CD14-positive monocyte (primary cell): ENCODE measurements at regions not wholly inside any gene's neighbourhood (a gene's known extent, or its start where the extent isn't known, plus 50 kb on each side); places are given as distances from the start of the nearest gene placed in this dataset.

Experiments used
- DNase-seq, 3 donors: peaks; one replicate each; pipeline ENCODE4 v3.0.0-alpha.2; 2011 to 2022
- H2AFZ ChIP-seq: 2 replicates; pipeline ENCODE4 v1.6.0; 2012; ENCODE audit warnings: mild to moderate bottlenecking, low read depth, low read length, inconsistent platforms; ENCODE audit not compliant: insufficient read depth, poor library complexity, severe bottlenecking
- H3K27ac ChIP-seq, 2 donors: 1 replicate in 1 of 2; 2 replicates in 1 of 2; pipeline ENCODE4 v1.5.1; 2012 to 2013; ENCODE audit warnings: low read length in 2 of 2, control low read depth in 1 of 2, inconsistent platforms in 1 of 2, low read depth in 1 of 2, mild to moderate bottlenecking in 1 of 2
- H3K27me3 ChIP-seq, 2 donors: one replicate each; pipeline versions ENCODE4 v1.6.0 to v1.6.1; 2011 to 2013; ENCODE audit warnings: low read length in 2 of 2; ENCODE audit not compliant: control insufficient read depth in 2 of 2, insufficient read depth in 2 of 2
- H3K36me3 ChIP-seq, 2 donors: replicated peaks in 1 of 2; 1 replicate in 1 of 2; 2 replicates in 1 of 2; pipeline versions ENCODE4 v1.5.1 to v1.6.1; 2012 to 2013; ENCODE audit warnings: low read length in 2 of 2, control low read depth in 1 of 2, inconsistent platforms in 1 of 2, mild to moderate bottlenecking in 1 of 2; ENCODE audit not compliant: insufficient read depth in 2 of 2, control insufficient read depth in 1 of 2
- H3K4me1 ChIP-seq, 2 donors: 1 replicate in 1 of 2; 2 replicates in 1 of 2; pipeline versions ENCODE4 v1.5.1 to v1.6.1; 2012 to 2013; ENCODE audit warnings: low read length in 2 of 2, control low read depth in 1 of 2, inconsistent platforms in 1 of 2, mild to moderate bottlenecking in 1 of 2, moderate library complexity in 1 of 2; ENCODE audit not compliant: insufficient read depth in 2 of 2, control insufficient read depth in 1 of 2
- H3K4me2 ChIP-seq: replicated peaks from 2 replicates; pipeline ENCODE3; 2012; ENCODE audit warnings: low read length, moderate library complexity, mild to moderate bottlenecking; ENCODE audit not compliant: poor library complexity, severe bottlenecking; ENCODE audit errors: extremely low read depth
- H3K4me3 ChIP-seq, 3 experiments: fragments of 200-600 bp in 1 of 3; sonication (generic) in 1 of 3; replicated peaks in 1 of 3; 1 replicate in 2 of 3; 2 replicates in 1 of 3; pipeline ENCODE4 v1.5.1; 2011 to 2013; ENCODE audit warnings: low read length in 3 of 3, mild to moderate bottlenecking in 3 of 3, control low read depth in 2 of 3, low read depth in 2 of 3, inconsistent platforms in 1 of 3, moderate library complexity in 1 of 3
- H3K79me2 ChIP-seq: 2 replicates; pipeline ENCODE4 v1.6.0; 2012; ENCODE audit warnings: mild to moderate bottlenecking, control low read depth, inconsistent platforms, low read length, moderate library complexity; ENCODE audit not compliant: insufficient read depth
- H3K9ac ChIP-seq: 2 replicates; pipeline ENCODE4 v1.6.0; 2017; ENCODE audit warnings: low read length, mild to moderate bottlenecking; ENCODE audit not compliant: insufficient read depth, poor library complexity, severe bottlenecking
- H3K9me3 ChIP-seq, 2 donors: replicated peaks in 1 of 2; 1 replicate in 1 of 2; 2 replicates in 1 of 2; pipeline versions ENCODE4 v1.5.1 to v1.6.1; 2012 to 2013; ENCODE audit warnings: low read length in 2 of 2, control low read depth in 1 of 2; ENCODE audit not compliant: control insufficient read depth in 1 of 2, insufficient read depth in 1 of 2
- H4K20me1 ChIP-seq: 2 replicates; pipeline ENCODE4 v1.6.0; 2012; ENCODE audit warnings: mild to moderate bottlenecking, low read length, control low read depth, moderate library complexity; ENCODE audit not compliant: insufficient read depth
- H3K27ac Mint-ChIP-seq, 7 donors: one replicate each; pipeline ENCODE4 v1.8.0; 2020; ENCODE audit warnings: mild to moderate bottlenecking in 7 of 7, mixed read lengths in 7 of 7, moderate library complexity in 6 of 7, inconsistent platforms in 2 of 7
- H3K27me3 Mint-ChIP-seq, 3 donors: one replicate each; pipeline ENCODE4 v1.8.0; 2021 to 2022; ENCODE audit warnings: low read depth in 3 of 3, mild to moderate bottlenecking in 3 of 3, mixed read lengths in 3 of 3, moderate library complexity in 3 of 3, inconsistent platforms in 1 of 3
- H3K36me3 Mint-ChIP-seq, 2 donors: one replicate each; pipeline ENCODE4 v1.8.0; 2020; ENCODE audit warnings: mixed read lengths in 2 of 2, inconsistent platforms in 1 of 2, mild to moderate bottlenecking in 1 of 2
- H3K4me1 Mint-ChIP-seq: one replicate; pipeline ENCODE4 v1.8.0; 2020; ENCODE audit warnings: mild to moderate bottlenecking, mixed read lengths
- H3K4me3 Mint-ChIP-seq, 2 donors: one replicate each; pipeline ENCODE4 v1.8.0; 2020; ENCODE audit warnings: mild to moderate bottlenecking in 2 of 2, mixed read lengths in 2 of 2, moderate library complexity in 1 of 2
- H3K9me3 Mint-ChIP-seq, 7 donors: one replicate each; pipeline ENCODE4 v1.8.0; 2020 to 2022; ENCODE audit warnings: mixed read lengths in 7 of 7, mild to moderate bottlenecking in 6 of 7, moderate library complexity in 6 of 7, inconsistent platforms in 2 of 7
- CTCF ChIP-seq: fragments of 200-600 bp; IDR thresholded peaks from one replicate; pipeline ENCODE4 v1.8.0; 2022; ENCODE audit warnings: antibody characterized with exemption, mild to moderate bottlenecking
- WGBS: methylation state at CpG from one replicate; pipeline ENCODE4 v1.1.5; 2013; ENCODE audit warnings: missing lambda C conversion rate; ENCODE audit not compliant: insufficient coverage; 5-methylcytosine and 5-hydroxymethylcytosine counted together
- intact Hi-C, 2 donors: fragments of 100-400 bp; cut with micrococcal nuclease; formaldehyde crosslinking; loops; one replicate each; pipeline versions ENCODE4 v1.15.0 to v1.15.1; 2023

- intact Hi-C loops = no loop called here
- H3K4me1 Mint-ChIP-seq = peaks cover 26% of the 10 kb centered on the region
Measured at GRCh38 chr13:31890946-31891345, 140.6 kb upstream of the FRY start.

GRCh38 chr13:31891472-31891871 lies 140.1 kb upstream of the FRY start:
- H3K4me1 ChIP-seq = peaks cover 2 to 13% of the 10 kb centered on the region in 2 donors
- H3K27me3 Mint-ChIP-seq = peaks cover 0 to 2% (median 0%) of the 10 kb centered on the region in 3 donors
- no peak for DNase-seq
- intact Hi-C loops = no loop called here
- no peaks in the 10 kb centered on the region for H3K9me3 ChIP-seq
- WGBS = no CpG with 5 or more reads among the region's 2 CpGs
- no peak for TF ChIP-seq CTCF
- H3K36me3 ChIP-seq = no peaks in the 10 kb centered on the region
- H3K79me2 ChIP-seq = peaks cover 6% of the 10 kb centered on the region
- peaks cover 28% of the 10 kb centered on the region for H3K4me1 Mint-ChIP-seq
- H3K4me2 ChIP-seq = no peak overlapping the region
- peaks cover 9% of the 10 kb centered on the region for H4K20me1 ChIP-seq
- no peaks in the 10 kb centered on the region for H3K27me3 ChIP-seq
- no peak overlapping the region for H3K27ac ChIP-seq
- peaks cover 16 to 18% of the 10 kb centered on the region in 2 donors for H3K36me3 Mint-ChIP-seq
- H3K9ac ChIP-seq = no peak overlapping the region
- H2AFZ ChIP-seq = no peak overlapping the region
- H3K4me3 ChIP-seq = no peak overlapping the region
- peak overlapping the region in 1 of 7 donors; percentile 45 for H3K27ac Mint-ChIP-seq
- peaks cover 0 to 4% (median 0%) of the 10 kb centered on the region in 7 donors for H3K9me3 Mint-ChIP-seq
- H3K4me3 Mint-ChIP-seq = no peak overlapping the region

More at GRCh38 chr13:31890946-31891345, 140.6 kb upstream of the FRY start:
- H3K9me3 Mint-ChIP-seq = peaks cover 0 to 4% (median 0%) of the 10 kb centered on the region in 7 donors
- Histone ChIP-seq H3K4me2 (no peak overlapping the region), H3K9ac (no peak overlapping the region), H3K4me1 (peaks cover 3 to 18% of the 10 kb centered on the region in 2 donors), H2AFZ (no peak overlapping the region), H3K9me3 (no peaks in the 10 kb centered on the region), H3K79me2 (peaks cover 4% of the 10 kb centered on the region), H4K20me1 (peaks cover 15% of the 10 kb centered on the region), H3K27ac (no peak overlapping the region), H3K4me3 (no peak overlapping the region), H3K27me3 (no peaks in the 10 kb centered on the region), H3K36me3 (no peaks in the 10 kb centered on the region)
- H3K4me3 Mint-ChIP-seq = no peak overlapping the region
- DNase-seq = peak in 1 of 3 donors; percentile 9
- WGBS = no CpG with 5 or more reads among the region's 5 CpGs
- no peak for TF ChIP-seq CTCF
- peak overlapping the region in 1 of 7 donors; percentile 55 for H3K27ac Mint-ChIP-seq
- peaks cover 0 to 2% (median 0%) of the 10 kb centered on the region in 3 donors for H3K27me3 Mint-ChIP-seq
- peaks cover 14 to 17% of the 10 kb centered on the region in 2 donors for H3K36me3 Mint-ChIP-seq
